HepG2 (cell line): ENCODE measurements at regions not wholly inside any gene's neighbourhood (a gene's known extent, or its start where the extent isn't known, plus 50 kb on each side); places are given as distances from the start of the nearest gene placed in this dataset.
A peak's percentile ranks its signal among the peaks of the same experiment; 100 is the strongest.

ENCODE experiments used
- SATB2 ChIP-seq: sonication (generic); formaldehyde crosslinking; IDR thresholded peaks from 2 replicates; pipeline ENCODE4 v1.5.0; 2020; ENCODE audit warnings: missing genetic modification reagents
- ZNF883 ChIP-seq: sonication (generic); formaldehyde crosslinking; IDR thresholded peaks from 2 replicates; pipeline ENCODE4 v1.5.1; 2020; ENCODE audit warnings: mild to moderate bottlenecking, missing genetic modification reagents; ENCODE audit errors: not compliant biosample characterization
- TF ChIP-seq, protein P1 (sequence below): sonication (generic); formaldehyde crosslinking; IDR thresholded peaks from 2 replicates; pipeline ENCODE4 v1.4.0; 2020; ENCODE audit warnings: missing genetic modification reagents
- TF ChIP-seq, protein P2 (sequence below): IDR thresholded peaks from 2 replicates; pipeline ENCODE4 v1.6.1; 2018; ENCODE audit warnings: missing genetic modification reagents, mild to moderate bottlenecking, missing compliant biosample characterization
- TF ChIP-seq, protein P3 (sequence below): sonication (generic); formaldehyde crosslinking; IDR thresholded peaks from 2 replicates; pipeline ENCODE4 v1.4.0; 2020; ENCODE audit warnings: missing genetic modification reagents
- TF ChIP-seq, protein P4 (sequence below): fragments of 450-650 bp; IDR thresholded peaks from 2 replicates; pipeline ENCODE4 v1.6.1; 2017
- TF ChIP-seq, protein P5 (sequence below): sonication (generic); formaldehyde crosslinking; IDR thresholded peaks from 2 replicates; pipeline ENCODE4 v1.4.0; 2020; ENCODE audit warnings: mild to moderate bottlenecking, missing genetic modification reagents
- TF ChIP-seq, protein P6 (sequence below): sonication (generic); formaldehyde crosslinking; IDR thresholded peaks from 2 replicates; pipeline ENCODE4 v1.5.0; 2020; ENCODE audit warnings: mild to moderate bottlenecking, missing genetic modification reagents, moderate library complexity
- TF ChIP-seq, protein P7 (sequence below): sonication (generic); formaldehyde crosslinking; IDR thresholded peaks from 2 replicates; pipeline ENCODE4 v1.8.1; 2022; ENCODE audit warnings: low read depth, mild to moderate bottlenecking, missing genetic modification reagents

DNA sequence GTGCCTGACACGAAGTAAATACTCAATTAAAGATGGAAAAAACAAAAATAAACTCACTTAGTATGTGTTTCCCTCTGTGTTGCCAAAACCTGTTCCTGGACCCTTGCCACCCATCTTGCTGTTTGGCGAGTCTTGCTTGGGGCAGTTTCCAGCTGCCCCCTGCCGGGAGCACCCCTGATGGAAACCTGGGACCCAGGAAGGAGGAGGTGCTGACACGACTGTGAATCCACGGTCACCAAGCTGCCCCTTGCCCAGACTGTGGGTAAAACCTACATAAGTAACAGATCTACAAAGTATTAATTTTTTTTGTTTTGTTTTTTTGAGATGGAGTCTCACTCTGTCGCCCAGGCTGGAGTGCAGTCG, 50.1 kb upstream of the SIAH1 start (continued):
- TF ChIP-seq, protein P1, sequence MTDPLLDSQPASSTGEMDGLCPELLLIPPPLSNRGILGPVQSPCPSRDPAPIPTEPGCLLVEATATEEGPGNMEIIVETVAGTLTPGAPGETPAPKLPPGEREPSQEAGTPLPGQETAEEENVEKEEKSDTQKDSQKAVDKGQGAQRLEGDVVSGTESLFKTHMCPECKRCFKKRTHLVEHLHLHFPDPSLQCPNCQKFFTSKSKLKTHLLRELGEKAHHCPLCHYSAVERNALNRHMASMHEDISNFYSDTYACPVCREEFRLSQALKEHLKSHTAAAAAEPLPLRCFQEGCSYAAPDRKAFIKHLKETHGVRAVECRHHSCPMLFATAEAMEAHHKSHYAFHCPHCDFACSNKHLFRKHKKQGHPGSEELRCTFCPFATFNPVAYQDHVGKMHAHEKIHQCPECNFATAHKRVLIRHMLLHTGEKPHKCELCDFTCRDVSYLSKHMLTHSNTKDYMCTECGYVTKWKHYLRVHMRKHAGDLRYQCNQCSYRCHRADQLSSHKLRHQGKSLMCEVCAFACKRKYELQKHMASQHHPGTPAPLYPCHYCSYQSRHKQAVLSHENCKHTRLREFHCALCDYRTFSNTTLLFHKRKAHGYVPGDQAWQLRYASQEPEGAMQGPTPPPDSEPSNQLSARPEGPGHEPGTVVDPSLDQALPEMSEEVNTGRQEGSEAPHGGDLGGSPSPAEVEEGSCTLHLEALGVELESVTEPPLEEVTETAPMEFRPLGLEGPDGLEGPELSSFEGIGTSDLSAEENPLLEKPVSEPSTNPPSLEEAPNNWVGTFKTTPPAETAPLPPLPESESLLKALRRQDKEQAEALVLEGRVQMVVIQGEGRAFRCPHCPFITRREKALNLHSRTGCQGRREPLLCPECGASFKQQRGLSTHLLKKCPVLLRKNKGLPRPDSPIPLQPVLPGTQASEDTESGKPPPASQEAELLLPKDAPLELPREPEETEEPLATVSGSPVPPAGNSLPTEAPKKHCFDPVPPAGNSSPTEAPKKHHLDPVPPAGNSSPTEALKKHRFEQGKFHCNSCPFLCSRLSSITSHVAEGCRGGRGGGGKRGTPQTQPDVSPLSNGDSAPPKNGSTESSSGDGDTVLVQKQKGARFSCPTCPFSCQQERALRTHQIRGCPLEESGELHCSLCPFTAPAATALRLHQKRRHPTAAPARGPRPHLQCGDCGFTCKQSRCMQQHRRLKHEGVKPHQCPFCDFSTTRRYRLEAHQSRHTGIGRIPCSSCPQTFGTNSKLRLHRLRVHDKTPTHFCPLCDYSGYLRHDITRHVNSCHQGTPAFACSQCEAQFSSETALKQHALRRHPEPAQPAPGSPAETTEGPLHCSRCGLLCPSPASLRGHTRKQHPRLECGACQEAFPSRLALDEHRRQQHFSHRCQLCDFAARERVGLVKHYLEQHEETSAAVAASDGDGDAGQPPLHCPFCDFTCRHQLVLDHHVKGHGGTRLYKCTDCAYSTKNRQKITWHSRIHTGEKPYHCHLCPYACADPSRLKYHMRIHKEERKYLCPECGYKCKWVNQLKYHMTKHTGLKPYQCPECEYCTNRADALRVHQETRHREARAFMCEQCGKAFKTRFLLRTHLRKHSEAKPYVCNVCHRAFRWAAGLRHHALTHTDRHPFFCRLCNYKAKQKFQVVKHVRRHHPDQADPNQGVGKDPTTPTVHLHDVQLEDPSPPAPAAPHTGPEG (CRISPR knock-in tag) = no peak
- TF ChIP-seq, protein P2, sequence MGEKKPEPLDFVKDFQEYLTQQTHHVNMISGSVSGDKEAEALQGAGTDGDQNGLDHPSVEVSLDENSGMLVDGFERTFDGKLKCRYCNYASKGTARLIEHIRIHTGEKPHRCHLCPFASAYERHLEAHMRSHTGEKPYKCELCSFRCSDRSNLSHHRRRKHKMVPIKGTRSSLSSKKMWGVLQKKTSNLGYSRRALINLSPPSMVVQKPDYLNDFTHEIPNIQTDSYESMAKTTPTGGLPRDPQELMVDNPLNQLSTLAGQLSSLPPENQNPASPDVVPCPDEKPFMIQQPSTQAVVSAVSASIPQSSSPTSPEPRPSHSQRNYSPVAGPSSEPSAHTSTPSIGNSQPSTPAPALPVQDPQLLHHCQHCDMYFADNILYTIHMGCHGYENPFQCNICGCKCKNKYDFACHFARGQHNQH = no peak
- TF ChIP-seq, protein P3, sequence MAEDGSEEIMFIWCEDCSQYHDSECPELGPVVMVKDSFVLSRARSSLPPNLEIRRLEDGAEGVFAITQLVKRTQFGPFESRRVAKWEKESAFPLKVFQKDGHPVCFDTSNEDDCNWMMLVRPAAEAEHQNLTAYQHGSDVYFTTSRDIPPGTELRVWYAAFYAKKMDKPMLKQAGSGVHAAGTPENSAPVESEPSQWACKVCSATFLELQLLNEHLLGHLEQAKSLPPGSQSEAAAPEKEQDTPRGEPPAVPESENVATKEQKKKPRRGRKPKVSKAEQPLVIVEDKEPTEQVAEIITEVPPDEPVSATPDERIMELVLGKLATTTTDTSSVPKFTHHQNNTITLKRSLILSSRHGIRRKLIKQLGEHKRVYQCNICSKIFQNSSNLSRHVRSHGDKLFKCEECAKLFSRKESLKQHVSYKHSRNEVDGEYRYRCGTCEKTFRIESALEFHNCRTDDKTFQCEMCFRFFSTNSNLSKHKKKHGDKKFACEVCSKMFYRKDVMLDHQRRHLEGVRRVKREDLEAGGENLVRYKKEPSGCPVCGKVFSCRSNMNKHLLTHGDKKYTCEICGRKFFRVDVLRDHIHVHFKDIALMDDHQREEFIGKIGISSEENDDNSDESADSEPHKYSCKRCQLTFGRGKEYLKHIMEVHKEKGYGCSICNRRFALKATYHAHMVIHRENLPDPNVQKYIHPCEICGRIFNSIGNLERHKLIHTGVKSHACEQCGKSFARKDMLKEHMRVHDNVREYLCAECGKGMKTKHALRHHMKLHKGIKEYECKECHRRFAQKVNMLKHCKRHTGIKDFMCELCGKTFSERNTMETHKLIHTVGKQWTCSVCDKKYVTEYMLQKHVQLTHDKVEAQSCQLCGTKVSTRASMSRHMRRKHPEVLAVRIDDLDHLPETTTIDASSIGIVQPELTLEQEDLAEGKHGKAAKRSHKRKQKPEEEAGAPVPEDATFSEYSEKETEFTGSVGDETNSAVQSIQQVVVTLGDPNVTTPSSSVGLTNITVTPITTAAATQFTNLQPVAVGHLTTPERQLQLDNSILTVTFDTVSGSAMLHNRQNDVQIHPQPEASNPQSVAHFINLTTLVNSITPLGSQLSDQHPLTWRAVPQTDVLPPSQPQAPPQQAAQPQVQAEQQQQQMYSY (CRISPR knock-in tag) = no peak
- TF ChIP-seq, protein P4, sequence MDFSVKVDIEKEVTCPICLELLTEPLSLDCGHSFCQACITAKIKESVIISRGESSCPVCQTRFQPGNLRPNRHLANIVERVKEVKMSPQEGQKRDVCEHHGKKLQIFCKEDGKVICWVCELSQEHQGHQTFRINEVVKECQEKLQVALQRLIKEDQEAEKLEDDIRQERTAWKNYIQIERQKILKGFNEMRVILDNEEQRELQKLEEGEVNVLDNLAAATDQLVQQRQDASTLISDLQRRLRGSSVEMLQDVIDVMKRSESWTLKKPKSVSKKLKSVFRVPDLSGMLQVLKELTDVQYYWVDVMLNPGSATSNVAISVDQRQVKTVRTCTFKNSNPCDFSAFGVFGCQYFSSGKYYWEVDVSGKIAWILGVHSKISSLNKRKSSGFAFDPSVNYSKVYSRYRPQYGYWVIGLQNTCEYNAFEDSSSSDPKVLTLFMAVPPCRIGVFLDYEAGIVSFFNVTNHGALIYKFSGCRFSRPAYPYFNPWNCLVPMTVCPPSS = no peak
- TF ChIP-seq, protein P5, sequence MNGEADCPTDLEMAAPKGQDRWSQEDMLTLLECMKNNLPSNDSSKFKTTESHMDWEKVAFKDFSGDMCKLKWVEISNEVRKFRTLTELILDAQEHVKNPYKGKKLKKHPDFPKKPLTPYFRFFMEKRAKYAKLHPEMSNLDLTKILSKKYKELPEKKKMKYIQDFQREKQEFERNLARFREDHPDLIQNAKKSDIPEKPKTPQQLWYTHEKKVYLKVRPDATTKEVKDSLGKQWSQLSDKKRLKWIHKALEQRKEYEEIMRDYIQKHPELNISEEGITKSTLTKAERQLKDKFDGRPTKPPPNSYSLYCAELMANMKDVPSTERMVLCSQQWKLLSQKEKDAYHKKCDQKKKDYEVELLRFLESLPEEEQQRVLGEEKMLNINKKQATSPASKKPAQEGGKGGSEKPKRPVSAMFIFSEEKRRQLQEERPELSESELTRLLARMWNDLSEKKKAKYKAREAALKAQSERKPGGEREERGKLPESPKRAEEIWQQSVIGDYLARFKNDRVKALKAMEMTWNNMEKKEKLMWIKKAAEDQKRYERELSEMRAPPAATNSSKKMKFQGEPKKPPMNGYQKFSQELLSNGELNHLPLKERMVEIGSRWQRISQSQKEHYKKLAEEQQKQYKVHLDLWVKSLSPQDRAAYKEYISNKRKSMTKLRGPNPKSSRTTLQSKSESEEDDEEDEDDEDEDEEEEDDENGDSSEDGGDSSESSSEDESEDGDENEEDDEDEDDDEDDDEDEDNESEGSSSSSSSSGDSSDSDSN (CRISPR knock-in tag) = no peak
- TF ChIP-seq ZNF883 (no peak), SATB2 (no peak)
- TF ChIP-seq, protein P6, sequence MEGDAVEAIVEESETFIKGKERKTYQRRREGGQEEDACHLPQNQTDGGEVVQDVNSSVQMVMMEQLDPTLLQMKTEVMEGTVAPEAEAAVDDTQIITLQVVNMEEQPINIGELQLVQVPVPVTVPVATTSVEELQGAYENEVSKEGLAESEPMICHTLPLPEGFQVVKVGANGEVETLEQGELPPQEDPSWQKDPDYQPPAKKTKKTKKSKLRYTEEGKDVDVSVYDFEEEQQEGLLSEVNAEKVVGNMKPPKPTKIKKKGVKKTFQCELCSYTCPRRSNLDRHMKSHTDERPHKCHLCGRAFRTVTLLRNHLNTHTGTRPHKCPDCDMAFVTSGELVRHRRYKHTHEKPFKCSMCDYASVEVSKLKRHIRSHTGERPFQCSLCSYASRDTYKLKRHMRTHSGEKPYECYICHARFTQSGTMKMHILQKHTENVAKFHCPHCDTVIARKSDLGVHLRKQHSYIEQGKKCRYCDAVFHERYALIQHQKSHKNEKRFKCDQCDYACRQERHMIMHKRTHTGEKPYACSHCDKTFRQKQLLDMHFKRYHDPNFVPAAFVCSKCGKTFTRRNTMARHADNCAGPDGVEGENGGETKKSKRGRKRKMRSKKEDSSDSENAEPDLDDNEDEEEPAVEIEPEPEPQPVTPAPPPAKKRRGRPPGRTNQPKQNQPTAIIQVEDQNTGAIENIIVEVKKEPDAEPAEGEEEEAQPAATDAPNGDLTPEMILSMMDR = peak; percentile 57
- TF ChIP-seq, protein P7, sequence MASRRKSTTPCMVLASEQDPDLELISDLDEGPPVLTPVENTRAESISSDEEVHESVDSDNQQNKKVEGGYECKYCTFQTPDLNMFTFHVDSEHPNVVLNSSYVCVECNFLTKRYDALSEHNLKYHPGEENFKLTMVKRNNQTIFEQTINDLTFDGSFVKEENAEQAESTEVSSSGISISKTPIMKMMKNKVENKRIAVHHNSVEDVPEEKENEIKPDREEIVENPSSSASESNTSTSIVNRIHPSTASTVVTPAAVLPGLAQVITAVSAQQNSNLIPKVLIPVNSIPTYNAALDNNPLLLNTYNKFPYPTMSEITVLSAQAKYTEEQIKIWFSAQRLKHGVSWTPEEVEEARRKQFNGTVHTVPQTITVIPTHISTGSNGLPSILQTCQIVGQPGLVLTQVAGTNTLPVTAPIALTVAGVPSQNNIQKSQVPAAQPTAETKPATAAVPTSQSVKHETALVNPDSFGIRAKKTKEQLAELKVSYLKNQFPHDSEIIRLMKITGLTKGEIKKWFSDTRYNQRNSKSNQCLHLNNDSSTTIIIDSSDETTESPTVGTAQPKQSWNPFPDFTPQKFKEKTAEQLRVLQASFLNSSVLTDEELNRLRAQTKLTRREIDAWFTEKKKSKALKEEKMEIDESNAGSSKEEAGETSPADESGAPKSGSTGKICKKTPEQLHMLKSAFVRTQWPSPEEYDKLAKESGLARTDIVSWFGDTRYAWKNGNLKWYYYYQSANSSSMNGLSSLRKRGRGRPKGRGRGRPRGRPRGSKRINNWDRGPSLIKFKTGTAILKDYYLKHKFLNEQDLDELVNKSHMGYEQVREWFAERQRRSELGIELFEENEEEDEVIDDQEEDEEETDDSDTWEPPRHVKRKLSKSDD (CRISPR knock-in tag) = no peak
